WTC11 (cell line): ENCODE measurements at regions not wholly inside any gene's neighbourhood (a gene's known extent, or its start where the extent isn't known, plus 50 kb on each side); places are given as distances from the start of the nearest gene placed in this dataset.

Experiments
- ATAC-seq: fragments of 200-7000 bp; cut with Tn5 transposase; 2 replicates; pipeline ENCODE4 v1.10.0; 2021; ENCODE audit warnings: mild to moderate bottlenecking, moderate library complexity
- CTCF ChIA-PET: fragments of 300-600 bp; sonication (Branson Sonifier 250); formaldehyde crosslinking; loops from one replicate; lab custom pipeline; 2021; ENCODE audit warnings: antibody characterized with exemption; lab: Charles Lee
- POLR2A ChIA-PET: fragments of 350-600 bp; sonication (Branson Sonifier 250); formaldehyde crosslinking; loops from one replicate; lab custom pipeline; 2021; ENCODE audit warnings: antibody characterized with exemption; lab: Charles Lee
- DNase-seq: peaks from one replicate; pipeline ENCODE4 v3.0.0; 2021; ENCODE audit warnings: low spot score
- H3K27ac Mint-ChIP-seq: 2 replicates; pipeline ENCODE4 v1.8.0; 2021; ENCODE audit warnings: mixed read lengths
- H3K27me3 Mint-ChIP-seq: 2 replicates; pipeline ENCODE4 v1.8.0; 2021; ENCODE audit warnings: low read depth, mild to moderate bottlenecking, moderate library complexity, mixed read lengths
- H3K36me3 Mint-ChIP-seq: 2 replicates; pipeline ENCODE4 v1.8.0; 2021; ENCODE audit warnings: mixed read lengths
- H3K4me1 Mint-ChIP-seq: 2 replicates; pipeline ENCODE4 v1.8.0; 2022; ENCODE audit warnings: mixed read lengths
- H3K4me3 Mint-ChIP-seq: 2 replicates; pipeline ENCODE4 v1.8.0; 2021; ENCODE audit warnings: mild to moderate bottlenecking, moderate library complexity, mixed read lengths
- H3K9me3 Mint-ChIP-seq: 2 replicates; pipeline ENCODE4 v1.8.0; 2021; ENCODE audit warnings: mixed read lengths
- CREB1 ChIP-seq: sonication (generic); formaldehyde crosslinking; IDR thresholded peaks from 2 replicates; pipeline ENCODE4 v1.8.0; 2023; ENCODE audit warnings: mild to moderate bottlenecking, missing genetic modification reagents
- ERG ChIP-seq: fragments of 250-450 bp; sonication (Bioruptor Pico); IDR thresholded peaks from 2 replicates; pipeline ENCODE4 v1.8.0; 2021; ENCODE audit warnings: mild to moderate bottlenecking
- ESRRA ChIP-seq: sonication (generic); formaldehyde crosslinking; IDR thresholded peaks from 2 replicates; pipeline ENCODE4 v1.8.1; 2022; ENCODE audit warnings: mild to moderate bottlenecking, missing genetic modification reagents, borderline replicate concordance
- MYBL2 ChIP-seq: sonication (generic); formaldehyde crosslinking; IDR thresholded peaks from 2 replicates; pipeline ENCODE4 v1.8.1; 2023; ENCODE audit warnings: mild to moderate bottlenecking, moderate library complexity, missing genetic modification reagents
- ZBTB43 ChIP-seq: sonication (generic); formaldehyde crosslinking; IDR thresholded peaks from 2 replicates; pipeline ENCODE4 v1.8.1; 2023; ENCODE audit warnings: mild to moderate bottlenecking, missing genetic modification reagents
- ZNF121 ChIP-seq: sonication (generic); formaldehyde crosslinking; IDR thresholded peaks from 2 replicates; pipeline ENCODE4 v1.8.0; 2023; ENCODE audit warnings: missing genetic modification reagents
- ZNF281 ChIP-seq: sonication (generic); formaldehyde crosslinking; IDR thresholded peaks from 2 replicates; pipeline ENCODE4 v1.8.0; 2023; ENCODE audit warnings: mild to moderate bottlenecking, missing genetic modification reagents
- ZNF423 ChIP-seq: fragments of 250-450 bp; sonication (Bioruptor Pico); IDR thresholded peaks from 2 replicates; pipeline ENCODE4 v2.1.2; 2022; ENCODE audit warnings: mild to moderate bottlenecking, moderate library complexity
- ZNF512 ChIP-seq: sonication (generic); formaldehyde crosslinking; IDR thresholded peaks from 2 replicates; pipeline ENCODE4 v1.8.1; 2022; ENCODE audit warnings: missing genetic modification reagents, borderline replicate concordance
- ZNF671 ChIP-seq: fragments of 250-450 bp; sonication (Bioruptor Pico); IDR thresholded peaks from 2 replicates; pipeline ENCODE4 v1.8.0; 2021; ENCODE audit warnings: mild to moderate bottlenecking

GRCh38 chr11:70674605-70675004 lies 276.3 kb downstream of the CTTN start (continued):
- no peak for TF ChIP-seq ZNF281 (CRISPR knock-in tag)
- no peak for TF ChIP-seq ESRRA (CRISPR knock-in tag)
- TF ChIP-seq ERG (CRISPR knock-in tag): no peak
- TF ChIP-seq ZNF423 (CRISPR knock-in tag): no peak

- Mint-ChIP-seq H3K4me3 (no peak overlapping the region), H3K36me3 (no peaks in the 10 kb centered on the region), H3K4me1 (peaks cover 45% of the 10 kb centered on the region), H3K9me3 (no peaks in the 10 kb centered on the region), H3K27ac (no peak overlapping the region), H3K27me3 (no peaks in the 10 kb centered on the region)
- no peak for DNase-seq
- ATAC-seq: no peak
- CTCF ChIA-PET: interaction anchor here (1.1 kb wide), 2 partner anchors 30 to 165 kb away, joined by 3 read pairs; no protein-coding TSS in a partner anchor
- no peak for TF ChIP-seq MYBL2 (CRISPR knock-in tag)
- TF ChIP-seq, all 79 proteins: peak for 0
- POLR2A ChIA-PET: no interaction called here
Observed at GRCh38 chr11:70675697-70676374, 277.5 kb downstream of the CTTN start.

- POLR2A ChIA-PET: no interaction called here
- Mint-ChIP-seq H3K9me3 (no peaks in the 10 kb centered on the region), H3K27me3 (no peaks in the 10 kb centered on the region), H3K4me3 (no peak overlapping the region), H3K4me1 (peaks cover 35% of the 10 kb centered on the region), H3K36me3 (no peaks in the 10 kb centered on the region), H3K27ac (no peak overlapping the region)
- no peak for TF ChIP-seq ZBTB43 (CRISPR knock-in tag)
- TF ChIP-seq ZNF121 (CRISPR knock-in tag): no peak
- no peak for TF ChIP-seq CREB1 (CRISPR knock-in tag)
- TF ChIP-seq ZNF671: no peak
- TF ChIP-seq ZNF512: no peak
- ATAC-seq (no peak), DNase-seq (no peak)
- CTCF ChIA-PET: interaction anchor here (1.1 kb wide), 1 partner anchor 28 kb away, joined by 3 read pairs; no protein-coding TSS in a partner anchor
Observed at GRCh38 chr11:70677232-70677916, 279.0 kb downstream of the CTTN start.
